Spinal cord (tissue), 9 donors: ENCODE measurements at regions not wholly inside any gene's neighbourhood (a gene's known extent, or its start where the extent isn't known, plus 50 kb on each side); places are given as distances from the start of the nearest gene placed in this dataset.

ENCODE experiments used
- DNase-seq, 6 donors: peaks; one replicate each; pipeline versions ENCODE4 v3.0.0 to v3.0.0-alpha.2; 2013 to 2015; ENCODE audit warnings: low spot score in 6 of 6, low read depth in 4 of 6
- H3K27ac ChIP-seq: one replicate; pipeline ENCODE4 v1.5.1; 2013; ENCODE audit warnings: low read depth, low read length, control low read depth
- H3K27me3 ChIP-seq: one replicate; pipeline ENCODE4 v1.6.1; 2013; ENCODE audit warnings: low read length; ENCODE audit not compliant: control insufficient read depth, insufficient read depth
- H3K36me3 ChIP-seq: one replicate; pipeline ENCODE4 v1.6.1; 2013; ENCODE audit warnings: low read length; ENCODE audit not compliant: control insufficient read depth, insufficient read depth
- H3K4me1 ChIP-seq: one replicate; pipeline ENCODE4 v1.6.1; 2013; ENCODE audit warnings: low read length; ENCODE audit not compliant: control insufficient read depth, insufficient read depth
- H3K4me3 ChIP-seq: one replicate; pipeline ENCODE4 v1.5.1; 2013; ENCODE audit warnings: low read depth, low read length, control low read depth
- H3K9me3 ChIP-seq: one replicate; pipeline ENCODE4 v1.6.1; 2013; ENCODE audit warnings: low read length; ENCODE audit not compliant: control insufficient read depth, insufficient read depth
- WGBS: methylation state at CpG from one replicate; pipeline ENCODE4 v1.1.5; 2013; ENCODE audit warnings: missing lambda C conversion rate; ENCODE audit not compliant: insufficient coverage; 5-methylcytosine and 5-hydroxymethylcytosine counted together
- donor health status: healthy.

DNA sequence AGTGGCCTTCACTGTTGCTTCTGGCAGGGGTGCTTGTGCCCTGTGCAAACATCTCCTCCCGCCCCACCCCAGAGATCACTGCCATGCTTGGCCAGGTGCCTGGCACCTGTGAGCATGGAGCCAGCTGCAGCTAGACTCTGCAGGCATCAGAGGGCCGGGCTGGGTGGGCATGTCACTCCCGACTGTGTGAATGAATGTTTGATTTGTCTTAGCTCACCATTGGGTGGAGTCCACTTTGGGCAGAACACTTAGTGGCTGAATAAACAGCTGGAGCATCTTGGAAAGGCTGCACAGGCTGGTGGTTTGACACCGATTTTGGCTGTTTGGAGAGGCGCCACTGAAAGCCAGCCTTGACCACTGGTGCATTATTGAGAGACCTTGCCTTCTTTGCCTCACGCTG lies 267.3 kb downstream of the DLEU7 start:
- no peaks in the 10 kb centered on the region for H3K9me3 ChIP-seq
- H3K27me3 ChIP-seq = no peaks in the 10 kb centered on the region
- no peak for DNase-seq
- no peaks in the 10 kb centered on the region for H3K36me3 ChIP-seq
- no peaks in the 10 kb centered on the region for H3K4me1 ChIP-seq
- H3K4me3 ChIP-seq = no peak overlapping the region
- no peak overlapping the region for H3K27ac ChIP-seq
- 73% methylated on average over 6 of the region's 6 CpGs for WGBS

DNA sequence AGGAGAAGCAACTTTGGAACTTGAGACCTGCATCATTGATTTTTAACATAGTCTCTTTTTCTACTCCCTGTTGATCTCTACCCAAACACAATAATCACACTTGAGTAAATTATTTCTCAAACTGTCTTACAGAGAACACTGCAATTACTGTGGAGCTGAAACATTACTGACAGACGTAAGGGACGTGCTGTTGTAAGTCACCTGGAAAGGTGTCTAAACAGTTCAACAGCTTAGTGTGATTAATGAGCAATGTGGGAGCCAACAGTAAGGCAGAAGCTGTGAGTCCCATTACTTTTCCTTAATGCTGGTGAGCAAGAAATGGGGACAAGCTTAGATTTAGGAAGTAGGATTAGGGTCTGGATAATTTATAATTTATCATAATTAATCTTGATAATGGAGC lies 265.7 kb downstream of the DLEU7 start:
- Histone ChIP-seq H3K9me3 (no peaks in the 10 kb centered on the region), H3K27ac (no peak overlapping the region), H3K4me1 (no peaks in the 10 kb centered on the region), H3K36me3 (no peaks in the 10 kb centered on the region), H3K27me3 (no peaks in the 10 kb centered on the region), H3K4me3 (no peak overlapping the region)
- no peak for DNase-seq
- WGBS = 83% methylated on average over 2 of the region's 2 CpGs

DNA sequence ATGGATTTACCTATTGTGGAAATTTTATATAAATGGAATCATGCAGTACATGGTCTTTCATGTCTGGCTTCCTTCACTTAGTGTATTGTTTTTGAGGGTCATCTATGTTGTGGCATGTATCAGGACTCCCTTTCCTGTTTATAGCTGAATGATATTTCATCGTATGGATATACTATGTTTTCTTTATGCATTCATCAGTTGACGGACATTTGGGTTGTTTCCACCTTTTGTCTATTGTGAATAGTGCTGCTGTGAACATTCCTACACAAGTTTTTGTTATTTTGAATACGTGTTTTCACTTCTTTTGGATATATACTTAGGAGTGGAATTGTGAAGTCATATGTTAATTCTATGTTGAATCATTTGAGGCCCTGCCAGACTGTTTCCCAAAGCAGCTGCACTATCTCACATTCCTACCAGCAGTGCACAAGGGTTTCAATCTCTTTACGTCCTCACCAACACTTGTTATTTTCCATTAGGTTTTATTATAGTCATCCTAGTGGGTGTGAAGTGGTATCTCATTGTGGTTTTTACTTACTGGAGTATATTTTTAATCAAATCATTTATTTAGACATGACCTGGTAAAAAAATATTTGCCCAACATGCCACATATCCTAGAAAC lies 262.7 kb downstream of the DLEU7 start:
- Histone ChIP-seq H3K9me3 (no peaks in the 10 kb centered on the region), H3K27me3 (no peaks in the 10 kb centered on the region), H3K4me1 (peaks cover under 1% of the 10 kb centered on the region), H3K4me3 (no peak overlapping the region), H3K36me3 (no peaks in the 10 kb centered on the region), H3K27ac (no peak overlapping the region)
- DNase-seq = no peak
- no CpG with 5 or more reads among the region's 4 CpGs for WGBS

DNA sequence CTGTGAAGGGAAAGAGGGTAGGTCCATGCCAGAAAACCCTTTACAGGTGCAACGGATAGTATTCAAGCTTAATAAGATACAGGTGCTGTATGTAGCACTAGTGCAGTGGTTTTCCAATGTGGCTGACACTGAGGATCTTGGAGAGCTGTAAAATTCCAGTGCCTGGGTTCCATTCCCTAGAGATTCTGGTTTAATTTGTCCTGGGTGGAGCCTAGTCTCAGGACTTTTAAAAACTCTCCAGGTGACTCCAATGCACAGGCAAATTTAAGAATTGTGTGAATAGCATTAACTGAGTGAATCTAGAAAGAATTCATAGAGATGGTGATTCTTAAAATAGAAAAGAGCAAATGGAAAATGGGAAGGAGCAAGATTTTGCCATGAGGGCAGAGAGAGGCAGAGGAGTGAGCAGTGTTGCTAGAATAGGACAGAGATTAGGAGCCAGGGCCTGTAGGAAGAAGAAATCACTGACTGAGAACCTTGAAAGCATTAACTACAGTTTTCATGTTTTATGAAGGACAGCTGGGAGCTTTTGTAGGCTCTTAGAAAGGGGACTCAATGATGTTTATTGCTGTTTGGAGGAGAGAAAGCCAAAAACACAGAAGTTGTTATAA lies 261.8 kb downstream of the DLEU7 start:
- Histone ChIP-seq H3K27ac (no peak overlapping the region), H3K9me3 (no peaks in the 10 kb centered on the region)
- 90% methylated on average over 1 of the region's 1 CpG for WGBS

DNA sequence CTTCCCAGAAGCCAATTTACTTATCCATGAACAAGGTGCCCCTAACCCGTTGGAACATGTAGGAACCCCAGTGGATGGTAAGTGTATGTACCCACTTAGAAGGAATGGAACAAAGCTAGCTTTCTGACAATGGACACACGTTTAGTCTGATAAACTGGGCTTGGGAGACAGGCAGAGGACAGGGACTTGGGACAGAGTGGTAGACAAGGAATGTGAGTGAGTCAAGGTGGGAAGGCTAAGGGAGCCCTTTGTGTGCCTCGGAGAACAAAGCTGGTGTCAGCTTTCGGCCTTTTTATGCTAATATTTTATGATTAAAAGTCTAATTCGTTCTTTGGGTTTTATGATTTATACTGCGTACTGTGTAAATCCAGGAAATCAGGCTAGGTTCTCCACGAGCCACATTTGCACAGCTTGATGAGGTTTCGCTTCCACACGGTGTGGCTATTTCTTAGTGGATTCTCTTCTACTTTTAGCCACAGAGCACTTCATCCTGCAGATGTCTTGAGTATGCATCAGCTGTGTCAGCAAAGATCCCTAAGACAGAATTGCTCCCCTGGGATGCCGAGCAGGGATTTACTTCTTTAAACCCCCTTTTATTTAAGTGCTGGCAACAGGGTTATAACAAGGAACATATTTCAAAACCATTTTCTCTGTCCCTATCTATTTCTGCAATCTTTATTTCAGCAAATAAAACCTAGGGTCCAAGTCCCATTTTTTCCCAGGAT lies 258.5 kb downstream of the DLEU7 start:
- no peaks in the 10 kb centered on the region for H3K9me3 ChIP-seq
- H3K4me1 ChIP-seq = peaks cover 3% of the 10 kb centered on the region
- DNase-seq = peak in 2 of 6 donors; percentile 40 to 65
- no peaks in the 10 kb centered on the region for H3K36me3 ChIP-seq
- peak overlapping the region; percentile 29 for H3K27ac ChIP-seq
- 75% methylated on average over 10 of the region's 10 CpGs for WGBS
- H3K27me3 ChIP-seq = no peaks in the 10 kb centered on the region
- no peak overlapping the region for H3K4me3 ChIP-seq

More for the DNA sequence above, 261.8 kb downstream of the DLEU7 start:
- H3K27me3 ChIP-seq = no peaks in the 10 kb centered on the region
- H3K4me1 ChIP-seq = peaks cover 3% of the 10 kb centered on the region
- no peaks in the 10 kb centered on the region for H3K36me3 ChIP-seq
- no peak overlapping the region for H3K4me3 ChIP-seq
- DNase-seq = no peak

DNA sequence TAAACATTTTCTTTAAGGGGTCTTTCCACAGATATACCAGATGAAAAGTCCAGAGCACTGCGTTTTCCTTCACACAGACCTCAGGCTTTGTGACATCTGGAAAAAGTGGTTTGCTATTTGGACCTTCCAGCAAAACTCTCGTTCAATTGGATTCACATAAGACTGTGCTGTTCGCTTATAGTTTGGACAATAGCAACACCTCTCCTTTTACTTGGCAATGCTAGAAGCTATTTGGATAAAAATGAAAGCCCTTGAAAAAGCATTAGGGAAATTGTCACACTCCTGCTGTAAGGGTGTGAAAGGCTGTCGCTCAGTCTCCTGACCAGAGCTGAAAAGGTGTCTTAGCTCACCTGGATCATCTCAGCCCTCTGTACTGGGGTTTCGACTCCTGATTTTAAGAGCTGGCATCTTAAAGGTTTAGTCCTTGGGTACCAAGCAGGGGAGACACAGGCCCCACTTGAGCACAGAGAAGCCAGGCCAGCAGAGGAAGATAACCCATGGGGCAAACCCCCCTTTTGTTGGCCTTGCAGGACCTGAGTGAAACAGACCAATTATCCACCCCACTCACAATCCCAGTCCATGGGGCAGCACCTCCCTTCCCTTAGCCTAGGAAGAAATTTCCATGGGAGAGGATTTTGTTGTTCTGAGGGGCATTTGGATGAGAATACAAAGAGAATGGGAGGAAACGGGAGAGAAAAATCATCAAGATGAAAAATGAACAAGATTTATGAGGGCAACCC lies 257.6 kb downstream of the DLEU7 start:
- H3K9me3 ChIP-seq = no peaks in the 10 kb centered on the region
- no peaks in the 10 kb centered on the region for H3K27me3 ChIP-seq
- no peak overlapping the region for H3K4me3 ChIP-seq
- peaks cover 3% of the 10 kb centered on the region for H3K4me1 ChIP-seq
- DNase-seq = no peak
- no peaks in the 10 kb centered on the region for H3K36me3 ChIP-seq
- no peak overlapping the region for H3K27ac ChIP-seq
- WGBS = 100% methylated on average over 1 of the region's 6 CpGs

DNA sequence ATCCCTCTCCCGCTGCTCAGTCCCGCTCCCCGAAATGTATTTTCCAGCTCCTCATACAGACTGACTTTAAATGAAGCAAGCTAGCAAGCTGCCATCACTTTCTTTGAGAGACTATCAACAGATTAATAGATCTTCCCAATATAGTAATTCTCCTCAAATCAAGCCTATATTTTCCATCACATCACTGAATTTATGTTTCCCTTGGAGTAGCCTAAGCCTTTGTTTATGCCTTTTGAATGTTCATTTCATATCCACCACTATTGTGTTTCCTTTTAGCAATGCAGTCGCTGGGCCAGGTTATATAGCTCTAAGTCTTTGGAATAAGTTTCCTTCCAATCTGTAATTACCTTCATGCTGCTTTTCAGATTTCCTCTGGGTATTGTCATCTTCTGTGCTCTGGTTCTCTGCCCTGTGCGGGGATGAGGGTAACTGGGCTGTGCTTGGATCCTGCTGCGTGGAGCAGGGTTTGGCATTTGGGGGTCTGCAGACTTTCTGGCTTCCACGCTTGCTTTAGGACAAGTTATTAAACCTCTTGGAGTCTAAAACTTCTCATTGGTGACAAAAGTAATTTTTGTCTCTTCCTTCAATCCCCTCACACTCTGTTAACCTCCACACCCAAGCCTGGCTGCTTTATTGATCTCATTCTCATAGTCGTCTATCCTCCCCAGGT lies 256.9 kb downstream of the DLEU7 start:
- no peaks in the 10 kb centered on the region for H3K27me3 ChIP-seq
- peak in 1 of 6 donors; percentile 63 for DNase-seq
- peaks cover 3% of the 10 kb centered on the region for H3K4me1 ChIP-seq
- H3K4me3 ChIP-seq = no peak overlapping the region
- WGBS = 78% methylated on average over 6 of the region's 8 CpGs
- no peaks in the 10 kb centered on the region for H3K9me3 ChIP-seq
- H3K27ac ChIP-seq = no peak overlapping the region
- H3K36me3 ChIP-seq = no peaks in the 10 kb centered on the region

DNA sequence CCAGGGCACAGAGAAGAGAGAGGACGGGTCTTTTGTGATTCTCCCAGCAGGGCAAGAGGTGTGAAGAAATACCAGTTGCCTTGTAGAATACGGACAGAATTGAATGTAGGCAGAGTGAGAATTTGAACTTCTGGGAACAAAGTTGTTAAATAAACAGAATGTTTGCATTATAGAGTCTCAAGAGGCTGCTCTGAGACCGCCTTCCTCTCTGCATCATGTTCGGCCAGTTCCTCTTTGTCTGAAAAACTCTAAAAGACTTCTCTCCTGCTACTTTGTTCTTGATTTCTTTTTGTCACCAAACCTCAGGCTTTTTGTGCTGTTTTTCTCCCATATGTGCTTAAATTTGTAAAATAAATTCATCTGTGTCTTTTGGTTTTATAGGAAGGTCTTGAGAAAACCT lies 256.4 kb downstream of the DLEU7 start:
- WGBS = no CpG with 5 or more reads among the region's 4 CpGs
- Histone ChIP-seq H3K4me1 (peaks cover 3% of the 10 kb centered on the region), H3K27ac (no peak overlapping the region), H3K27me3 (no peaks in the 10 kb centered on the region), H3K4me3 (no peak overlapping the region), H3K9me3 (no peaks in the 10 kb centered on the region), H3K36me3 (no peaks in the 10 kb centered on the region)
- DNase-seq = no peak

DNA sequence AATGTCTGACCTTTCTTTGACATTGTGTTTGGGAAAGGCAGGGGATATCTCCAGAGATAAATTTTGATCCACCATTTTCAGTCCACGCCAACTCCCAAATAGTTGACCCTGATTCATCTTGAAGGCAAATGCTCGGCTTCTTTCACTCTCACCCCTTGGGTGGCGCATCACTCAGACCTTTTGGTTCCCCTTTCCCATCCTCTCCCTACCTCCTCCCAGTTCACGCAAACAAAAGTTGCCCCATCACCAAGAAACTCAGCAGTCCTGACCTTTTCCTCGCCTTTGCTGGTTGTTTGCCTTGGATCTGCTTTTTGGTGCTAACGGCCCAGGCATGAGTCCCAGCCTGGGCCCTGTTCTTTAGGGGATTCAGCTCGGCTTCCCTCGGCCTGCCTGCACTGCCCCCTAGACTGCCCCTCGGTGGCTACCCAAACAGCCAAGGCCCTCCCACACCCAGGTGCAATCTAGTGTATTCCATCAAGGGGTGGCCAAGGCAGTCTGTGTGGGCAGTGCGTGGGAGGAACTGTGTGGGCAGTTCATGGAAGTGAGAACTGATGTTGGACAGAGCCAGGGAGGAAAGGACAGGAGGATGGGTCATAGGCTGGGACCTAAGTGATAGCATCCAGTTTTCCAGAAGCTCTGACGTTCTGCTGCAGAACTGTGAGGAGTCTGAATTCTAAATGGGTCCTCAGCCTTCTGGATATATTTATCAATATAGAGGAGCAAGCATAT lies 255.7 kb downstream of the DLEU7 start:
- no peak for DNase-seq
- Histone ChIP-seq H3K4me1 (peaks cover 3% of the 10 kb centered on the region), H3K27ac (no peak overlapping the region), H3K9me3 (no peaks in the 10 kb centered on the region), H3K36me3 (no peaks in the 10 kb centered on the region), H3K27me3 (no peaks in the 10 kb centered on the region), H3K4me3 (no peak overlapping the region)
- 90% methylated on average over 8 of the region's 11 CpGs for WGBS
